SK-MEL-5 (cell line): ENCODE measurements at regions not wholly inside any gene's neighbourhood (a gene's known extent, or its start where the extent isn't known, plus 50 kb on each side); places are given as distances from the start of the nearest gene placed in this dataset.
A peak's percentile ranks its signal among the peaks of the same experiment; 100 is the strongest.
"Not testable (repeated sequence)": the region's sequence is repeated elsewhere in the genome, so short reads cannot be mapped to it uniquely, and the experiment has no call there.

ENCODE experiments used
- DNase-seq: peaks from one replicate; pipeline ENCODE4 v3.0.0-alpha.2; 2016; ENCODE audit warnings: low read depth, low spot score
- in situ Hi-C: cut with HindIII; loops from 2 replicates; pipeline ENCODE4 v1.10.0; 2016; ENCODE audit warnings: low sequenced_read_pairs, high pct_unique_total_duplicates, low pct_unique_long_range_greater_than_20kb

DNA sequence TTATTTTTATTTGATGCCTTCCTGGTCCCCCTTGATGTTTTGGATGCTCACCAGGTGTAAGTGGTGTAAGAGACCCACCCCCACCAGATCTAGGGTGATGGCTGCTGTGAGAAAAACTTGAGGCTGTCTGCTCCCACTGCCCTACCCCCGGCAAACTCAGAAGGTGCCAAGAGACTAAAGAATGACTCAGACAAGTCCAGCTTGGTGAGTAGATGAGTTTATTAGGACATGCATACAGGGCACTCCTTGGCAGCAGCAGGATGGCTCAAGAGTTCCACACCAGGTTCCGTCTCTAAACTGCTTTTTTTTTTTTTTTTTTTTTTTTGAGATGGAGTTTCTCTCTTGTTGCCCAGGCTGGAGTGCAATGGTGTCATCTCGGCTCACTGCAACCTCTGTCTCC, 84.0 kb upstream of the HPF1 start:
- in situ Hi-C loops, result no loop called here
- no peak for DNase-seq

DNA sequence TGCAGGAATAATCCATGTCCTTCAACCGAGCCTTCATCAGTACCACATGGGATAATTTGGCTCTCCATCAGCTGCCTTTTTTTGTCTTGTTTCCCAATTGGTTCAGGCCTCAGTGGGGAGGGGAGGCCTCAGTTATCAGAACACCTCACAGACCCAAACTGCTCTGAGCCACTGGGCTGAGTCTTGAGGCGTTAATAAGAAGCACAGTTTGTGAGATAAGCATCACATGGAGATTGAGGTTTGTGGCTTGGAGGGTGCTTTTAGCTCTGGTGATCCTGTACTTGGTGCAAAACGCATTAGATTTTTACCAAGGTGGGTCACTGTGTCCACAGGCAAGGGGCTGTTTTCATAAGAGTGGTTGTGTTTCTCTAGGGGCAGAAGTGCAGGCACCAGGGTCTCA, 82.8 kb upstream of the HPF1 start:
- no peak for DNase-seq
- in situ Hi-C loops, result no loop called here

DNA sequence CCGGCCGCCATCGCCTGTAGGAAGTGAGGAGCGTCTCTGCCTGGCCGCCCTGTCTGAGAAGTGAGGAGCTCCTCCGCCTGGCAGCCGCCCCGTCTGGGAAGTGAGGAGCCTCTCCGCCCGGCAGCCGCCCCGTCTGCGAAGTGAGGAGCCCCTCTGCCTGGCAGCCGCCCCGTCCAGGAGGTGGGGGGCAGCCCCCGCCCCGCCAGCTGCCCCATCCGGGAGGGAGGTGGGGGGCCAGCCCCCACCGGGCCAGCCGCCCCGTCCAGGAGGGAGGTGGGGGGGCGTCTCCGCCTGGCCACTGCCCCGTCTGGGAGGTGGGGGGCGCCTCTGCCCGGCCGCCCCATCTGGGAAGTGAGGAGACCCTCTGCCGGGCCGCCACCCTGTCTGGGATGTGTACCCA, 70.6 kb upstream of the HPF1 start:
- DNase-seq, in situ Hi-C loops: not testable (repeated sequence)

DNA sequence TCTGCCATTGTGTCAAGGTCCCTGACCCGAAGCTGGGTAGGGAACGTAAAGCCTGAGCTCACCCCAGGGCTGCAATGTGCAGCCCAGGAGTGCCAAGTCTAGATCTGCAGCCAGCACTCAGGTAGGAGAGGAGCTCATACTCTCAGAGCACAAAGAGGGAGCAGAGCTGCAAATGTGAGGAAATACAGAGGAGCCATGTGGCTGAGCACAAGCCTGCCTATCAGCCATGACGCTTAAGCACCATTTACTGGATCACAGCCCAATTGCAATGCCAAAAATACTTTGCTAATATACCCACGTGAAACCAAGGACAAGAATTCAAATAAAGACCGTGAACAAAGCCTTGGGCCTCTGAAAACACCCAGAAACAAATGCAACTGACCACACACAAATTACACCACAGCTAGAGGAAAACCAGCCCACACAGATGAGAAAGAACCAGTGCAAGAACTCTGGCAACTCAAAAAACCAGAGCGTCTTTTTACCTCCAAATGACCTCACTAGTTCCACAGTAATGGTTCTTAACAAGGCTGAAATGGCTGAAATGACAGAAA, 69.0 kb upstream of the HPF1 start:
- in situ Hi-C loops, result no loop called here
- no peak for DNase-seq

DNA sequence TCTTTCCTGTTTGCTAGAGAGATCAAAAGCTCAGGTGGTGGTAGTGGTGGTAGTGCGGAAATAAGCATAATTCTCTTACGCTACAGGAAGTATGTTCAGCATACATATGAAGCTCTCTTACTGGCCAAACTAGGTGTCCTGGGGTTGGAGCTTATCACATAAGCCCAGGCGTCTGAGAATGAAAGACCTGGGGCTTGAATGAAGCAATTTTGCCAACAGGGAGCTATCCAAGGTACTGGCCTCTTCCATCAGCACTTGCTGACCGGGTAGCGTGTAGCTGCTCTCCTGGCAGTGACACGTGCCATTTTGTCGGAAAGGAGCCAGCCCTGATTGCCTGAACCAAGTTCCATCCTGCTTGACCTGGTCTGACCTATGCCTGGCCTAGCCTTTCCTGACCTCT, 65.9 kb upstream of the HPF1 start:
- DNase-seq, result peak; percentile 42
- in situ Hi-C loops, result loop anchor here (25.0 kb wide), 1 partner anchor 214 kb away; the partner anchor contains the start of gene MFAP3L

DNA sequence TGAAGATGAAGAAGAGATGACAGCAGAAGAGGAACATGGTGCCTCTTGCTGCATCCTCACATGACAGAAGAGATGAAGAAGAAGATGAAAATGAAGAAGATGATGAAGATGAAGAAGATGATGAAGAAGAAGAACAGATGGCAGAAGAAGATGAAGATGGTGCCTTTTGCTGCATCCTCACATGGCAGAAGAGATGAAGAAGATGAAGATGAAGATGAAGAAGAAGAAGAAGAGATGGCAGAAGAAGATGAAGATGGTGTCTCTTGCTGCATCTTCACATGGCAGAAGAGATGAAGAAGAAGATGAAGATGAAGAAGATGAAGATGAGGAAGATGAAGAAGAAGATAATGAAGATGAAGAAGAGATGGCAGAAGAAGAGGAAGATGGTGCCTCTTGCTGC, 63.7 kb upstream of the HPF1 start:
- in situ Hi-C loops, result loop anchor here (25.0 kb wide), 1 partner anchor 216 kb away; the partner anchor contains the start of gene MFAP3L
- DNase-seq, result no peak

DNA sequence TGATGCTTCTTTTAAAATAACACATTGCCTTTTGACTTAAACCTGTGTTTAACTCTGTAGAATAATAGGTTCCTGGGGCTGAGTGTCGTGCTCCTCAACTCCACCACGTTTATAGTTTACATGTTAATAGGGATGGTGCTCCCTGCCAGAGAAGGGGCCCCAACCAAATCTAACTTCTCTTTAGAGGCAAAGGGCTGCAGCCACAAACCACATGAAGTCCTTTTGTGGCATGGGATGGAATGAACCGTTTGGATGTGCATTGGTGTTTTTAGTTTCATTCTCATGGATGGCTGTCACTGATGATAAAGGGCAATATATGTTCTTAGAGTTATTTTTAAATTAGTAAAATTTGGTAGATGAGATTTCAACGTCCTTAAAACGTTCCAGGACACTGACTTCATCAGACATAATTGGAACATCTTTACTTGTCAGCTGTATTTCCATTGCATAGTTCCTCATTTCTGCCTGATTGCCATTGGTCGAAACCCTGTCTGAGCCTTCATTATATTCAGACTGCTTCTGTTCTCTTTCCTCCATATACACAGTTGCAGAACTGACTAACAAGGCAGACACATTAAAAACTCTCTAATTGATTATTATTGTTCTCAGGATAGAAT, 60.4 kb upstream of the HPF1 start:
- DNase-seq, result no peak
- in situ Hi-C loops, result loop anchor here (25.0 kb wide), 1 partner anchor 219 kb away; the partner anchor contains the start of gene MFAP3L

DNA sequence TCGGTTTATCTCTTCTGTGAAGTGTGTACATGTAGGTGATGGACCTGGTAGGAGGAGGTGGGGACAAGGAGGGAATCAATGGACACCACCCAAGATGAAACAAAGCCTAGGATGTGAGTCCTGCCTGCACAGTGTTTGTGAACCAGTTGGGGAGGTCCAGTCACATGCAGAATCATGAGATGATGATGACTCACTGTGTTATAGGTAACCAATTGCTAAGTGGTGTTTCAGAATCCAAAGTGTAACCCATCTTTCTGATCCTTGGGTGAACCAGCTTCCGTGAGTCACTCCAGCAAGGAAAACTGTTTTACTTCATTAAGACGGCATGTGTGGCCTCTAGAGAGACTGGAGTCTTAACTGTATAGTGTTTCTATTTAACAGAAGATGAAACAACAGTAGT, 57.9 kb upstream of the HPF1 start:
- no peak for DNase-seq
- in situ Hi-C loops, result loop anchor here (25.0 kb wide), 1 partner anchor 222 kb away; the partner anchor contains the start of gene MFAP3L

DNA sequence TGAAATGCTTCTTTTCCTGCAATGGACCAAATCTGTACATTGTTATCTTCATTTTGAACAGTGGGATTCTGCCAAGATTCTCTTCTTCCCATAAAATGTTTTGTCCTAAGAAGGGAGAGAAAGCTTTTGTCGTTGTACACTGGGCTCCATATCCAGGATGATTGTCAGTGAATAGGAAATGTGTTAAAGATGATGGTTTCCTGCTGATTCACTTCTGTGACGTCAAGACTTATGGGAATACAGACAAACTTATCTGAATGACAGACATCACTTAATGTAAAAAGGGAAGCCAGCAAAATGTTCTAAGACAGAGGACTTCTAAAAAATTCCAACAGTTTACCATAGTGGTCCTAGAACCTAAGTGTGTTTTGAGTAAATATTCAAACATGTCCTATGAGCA, 53.7 kb upstream of the HPF1 start:
- in situ Hi-C loops, result loop anchor here (25.0 kb wide), 1 partner anchor 226 kb away; the partner anchor contains the start of gene MFAP3L
- DNase-seq, result peak; percentile 52

DNA sequence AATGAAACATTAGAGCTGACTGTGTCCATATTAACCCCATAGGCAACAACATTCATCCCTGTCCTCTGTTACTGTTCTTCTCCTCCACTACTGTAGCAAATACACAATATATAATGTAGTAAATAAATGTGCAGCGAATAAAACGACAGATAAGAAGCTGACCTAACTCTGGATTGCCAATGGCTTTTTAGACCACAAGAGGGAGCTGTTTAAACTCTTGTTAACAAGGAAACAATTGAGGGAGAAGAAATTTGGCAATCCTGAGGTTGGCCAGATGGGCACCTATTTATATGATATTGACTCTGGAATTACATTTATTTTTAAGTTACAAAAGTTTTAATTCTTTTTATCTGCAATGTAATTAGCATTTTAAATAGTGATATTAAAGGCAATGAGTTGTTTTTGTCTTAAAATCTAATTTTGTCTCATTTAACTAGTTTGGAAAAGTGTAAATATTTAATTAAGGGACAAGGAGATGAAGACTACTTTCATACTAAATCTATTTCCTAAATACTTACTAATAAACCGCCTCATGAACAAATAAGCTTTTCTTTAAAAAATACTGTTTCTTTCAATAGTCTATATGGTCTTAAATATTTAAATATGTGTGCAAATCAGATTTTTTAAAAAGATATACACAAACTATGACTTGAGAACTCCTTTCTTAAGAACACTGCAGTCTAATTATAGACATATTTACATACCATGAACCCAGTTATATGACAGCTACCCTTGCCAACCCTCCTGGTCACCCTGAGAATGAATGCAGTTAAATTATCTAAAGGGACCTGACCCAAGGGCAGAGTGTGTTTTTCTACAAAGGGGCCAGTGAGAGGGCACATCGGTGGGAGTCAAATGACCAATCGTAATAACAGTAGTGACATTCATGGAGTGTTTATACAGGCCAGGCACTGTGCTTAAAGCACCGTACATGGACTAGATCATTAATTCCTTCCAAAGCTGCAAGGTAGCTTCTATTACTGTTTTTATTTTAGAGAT, 52.9 kb upstream of the HPF1 start:
- in situ Hi-C loops, result loop anchor here (25.0 kb wide), 1 partner anchor 227 kb away; the partner anchor contains the start of gene MFAP3L
- DNase-seq, result peak; percentile 89

DNA sequence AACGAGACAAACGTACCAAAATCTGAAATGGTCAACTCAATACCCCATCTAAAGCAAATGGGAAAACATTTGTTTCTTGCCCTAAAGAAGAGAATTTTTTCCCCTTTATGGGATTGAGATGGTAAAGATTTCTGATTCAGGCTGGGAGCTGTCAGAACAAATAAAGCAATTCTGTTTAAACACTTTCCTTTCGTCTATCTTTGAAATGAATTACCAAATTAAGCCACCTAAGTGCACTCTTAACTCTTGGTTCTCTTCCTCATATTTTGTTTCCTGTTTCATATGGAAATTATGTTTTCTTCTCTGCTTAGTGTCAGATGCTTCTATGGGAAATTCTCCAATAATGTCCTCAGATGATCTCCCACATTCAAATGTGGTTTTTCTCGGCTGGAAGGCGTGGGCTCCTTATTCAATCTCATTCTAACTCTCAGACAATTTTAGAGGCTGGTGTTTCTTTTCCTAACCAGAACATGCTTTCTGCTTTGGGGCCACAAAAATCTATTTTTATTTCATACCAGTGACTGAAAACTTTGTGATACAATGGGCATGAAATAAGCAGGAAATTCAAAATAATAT, 50.3 kb upstream of the HPF1 start:
- DNase-seq, result no peak
- in situ Hi-C loops, result loop anchor here (25.0 kb wide), 1 partner anchor 229 kb away; the partner anchor contains the start of gene MFAP3L
